ENCODE measurements at regions not wholly inside any gene's neighbourhood (a gene's known extent, or its start where the extent isn't known, plus 50 kb on each side); places are given as distances from the start of the nearest gene placed in this dataset.

DNA sequence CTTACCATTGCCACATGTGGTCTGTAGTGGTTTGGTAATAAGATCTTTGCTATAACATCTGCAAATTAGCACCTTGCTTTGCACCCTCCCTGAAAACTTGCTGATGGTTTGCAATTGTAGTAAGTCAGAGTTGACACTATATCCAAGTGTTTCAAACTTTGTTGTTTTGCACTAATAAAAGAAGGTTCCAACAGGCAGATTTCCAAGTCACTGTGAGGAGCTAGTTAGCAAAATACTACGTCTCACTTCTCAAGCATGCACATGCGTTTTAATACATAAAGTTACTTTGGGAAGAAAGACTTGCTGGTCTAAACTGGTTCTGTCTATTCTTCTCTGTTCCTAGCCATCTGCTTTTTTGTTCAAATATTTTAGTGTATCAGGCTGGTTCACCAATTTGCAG, 103.7 kb upstream of the ZNF521 start:
- WGBS (ENCODE audit: insufficient coverage, insufficient read length), result no CpG with 5 or more reads among the region's 2 CpGs
- DNase-seq (ENCODE audit: low read depth, low spot score), result no peak
- H3K36me3 ChIP-seq (ENCODE audit: control insufficient read depth, insufficient read depth, low read length), result no peaks in the 10 kb centered on the region

GRCh38 chr18:25455159-25455558, 103.2 kb upstream of the ZNF521 start:
- H3K27ac ChIP-seq (ENCODE audit: low read length), result no peak overlapping the region
- no peak overlapping the region for H3K4me3 ChIP-seq (ENCODE audit: low read length)
- no CpG with 5 or more reads among the region's 1 CpG for WGBS (ENCODE audit: insufficient coverage, insufficient read length)
- H3K4me1 ChIP-seq (ENCODE audit: control insufficient read depth, insufficient read depth, low read length), result no peaks in the 10 kb centered on the region
- no peak for DNase-seq (ENCODE audit: low read depth, low spot score)
- H3K36me3 ChIP-seq (ENCODE audit: control insufficient read depth, insufficient read depth, low read length), result no peaks in the 10 kb centered on the region
- no peaks in the 10 kb centered on the region; the same call in 1 of the 2 replicates for H3K27me3 ChIP-seq (ENCODE audit: control insufficient read depth, insufficient read depth, low read length)
- no peaks in the 10 kb centered on the region for H3K9me3 ChIP-seq (ENCODE audit: control insufficient read depth, insufficient read depth, low read length)

More for the DNA sequence above, 103.7 kb upstream of the ZNF521 start:
- Histone ChIP-seq H3K9me3 (ENCODE audit: control insufficient read depth, insufficient read depth, low read length) (no peaks in the 10 kb centered on the region), H3K4me1 (ENCODE audit: control insufficient read depth, insufficient read depth, low read length) (no peaks in the 10 kb centered on the region), H3K4me3 (ENCODE audit: low read length) (no peak overlapping the region), H3K27me3 (ENCODE audit: control insufficient read depth, insufficient read depth, low read length) (no peaks in the 10 kb centered on the region; the same call in 1 of the 2 replicates), H3K27ac (ENCODE audit: low read length) (no peak overlapping the region)

DNA sequence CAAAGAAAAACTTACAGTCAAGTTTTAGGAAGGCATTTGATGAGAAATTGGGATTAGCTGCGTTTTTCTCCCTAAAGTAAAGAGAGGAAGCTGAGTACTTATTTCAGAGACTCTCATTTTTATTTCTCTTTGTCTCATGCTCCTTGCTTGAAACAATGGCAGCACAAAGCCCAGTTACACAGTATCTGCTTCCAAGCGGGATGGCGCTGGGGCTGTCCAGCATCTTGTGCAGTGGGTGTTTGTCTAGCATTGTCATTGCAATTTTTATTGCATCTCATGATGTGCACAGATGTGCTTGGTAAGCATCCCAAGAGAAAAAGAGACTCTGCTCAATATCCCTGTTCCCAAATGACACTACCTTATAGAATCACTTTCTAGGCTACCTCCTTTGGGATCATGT, 102.8 kb upstream of the ZNF521 start:
- H3K27ac ChIP-seq (ENCODE audit: low read length), result no peak overlapping the region
- no peak for DNase-seq (ENCODE audit: low read depth, low spot score)
- H3K36me3 ChIP-seq (ENCODE audit: control insufficient read depth, insufficient read depth, low read length), result no peaks in the 10 kb centered on the region
- no peaks in the 10 kb centered on the region; the same call in 1 of the 2 replicates for H3K27me3 ChIP-seq (ENCODE audit: control insufficient read depth, insufficient read depth, low read length)
- H3K4me1 ChIP-seq (ENCODE audit: control insufficient read depth, insufficient read depth, low read length), result no peaks in the 10 kb centered on the region
- H3K9me3 ChIP-seq (ENCODE audit: control insufficient read depth, insufficient read depth, low read length), result no peaks in the 10 kb centered on the region
- no CpG with 5 or more reads among the region's 3 CpGs for WGBS (ENCODE audit: insufficient coverage, insufficient read length)
- no peak overlapping the region for H3K4me3 ChIP-seq (ENCODE audit: low read length)

DNA sequence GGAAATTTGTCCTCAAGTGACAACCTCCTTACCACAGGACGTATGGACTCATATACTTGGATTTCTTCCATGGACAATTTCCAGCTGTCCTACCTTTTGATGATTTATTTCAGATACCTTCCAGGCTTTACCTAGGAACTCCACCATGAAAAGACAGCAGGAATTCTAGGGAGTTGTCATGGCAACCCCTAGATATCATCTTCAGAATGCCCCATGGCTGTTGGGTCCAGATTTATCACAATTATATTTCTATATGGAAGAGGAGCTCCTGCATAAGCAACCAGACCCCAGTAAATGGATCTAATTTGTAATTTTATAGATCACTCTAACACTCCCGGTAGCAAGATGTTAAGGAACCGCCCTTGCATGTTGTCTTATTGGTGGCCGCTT, 102.3 kb upstream of the ZNF521 start:
- no peak for DNase-seq (ENCODE audit: low read depth, low spot score)
- no peak overlapping the region for H3K4me3 ChIP-seq (ENCODE audit: low read length)
- H3K27ac ChIP-seq (ENCODE audit: low read length), result no peak overlapping the region
- H3K4me1 ChIP-seq (ENCODE audit: control insufficient read depth, insufficient read depth, low read length), result no peaks in the 10 kb centered on the region
- no CpG with 5 or more reads among the region's 4 CpGs for WGBS (ENCODE audit: insufficient coverage, insufficient read length)
- no peaks in the 10 kb centered on the region; the same call in 1 of the 2 replicates for H3K27me3 ChIP-seq (ENCODE audit: control insufficient read depth, insufficient read depth, low read length)
- H3K36me3 ChIP-seq (ENCODE audit: control insufficient read depth, insufficient read depth, low read length), result no peaks in the 10 kb centered on the region
- H3K9me3 ChIP-seq (ENCODE audit: control insufficient read depth, insufficient read depth, low read length), result no peaks in the 10 kb centered on the region

GRCh38 chr18:25453556-25454269, 101.7 kb upstream of the ZNF521 start:
- WGBS (ENCODE audit: insufficient coverage, insufficient read length), result no CpG with 5 or more reads among the region's 7 CpGs
- DNase-seq (ENCODE audit: low read depth, low spot score), result no peak

GRCh38 chr18:25451077-25451658, 99.2 kb upstream of the ZNF521 start:
- Histone ChIP-seq H3K9me3 (ENCODE audit: control insufficient read depth, insufficient read depth, low read length) (no peaks in the 10 kb centered on the region), H3K27me3 (ENCODE audit: control insufficient read depth, insufficient read depth, low read length) (no peaks in the 10 kb centered on the region), H3K36me3 (ENCODE audit: control insufficient read depth, insufficient read depth, low read length) (no peaks in the 10 kb centered on the region), H3K27ac (ENCODE audit: low read length) (no peak overlapping the region), H3K4me3 (ENCODE audit: low read length) (no peak overlapping the region), H3K4me1 (ENCODE audit: control insufficient read depth, insufficient read depth, low read length) (no peaks in the 10 kb centered on the region)
- no CpG with 5 or more reads among the region's 5 CpGs for WGBS (ENCODE audit: insufficient coverage, insufficient read length)
- no peak for DNase-seq (ENCODE audit: low read depth, low spot score)

More at GRCh38 chr18:25453556-25454269, 101.7 kb upstream of the ZNF521 start:
- H3K27ac ChIP-seq (ENCODE audit: low read length), result no peak overlapping the region
- H3K4me1 ChIP-seq (ENCODE audit: control insufficient read depth, insufficient read depth, low read length), result no peaks in the 10 kb centered on the region
- no peak overlapping the region for H3K4me3 ChIP-seq (ENCODE audit: low read length)
- H3K27me3 ChIP-seq (ENCODE audit: control insufficient read depth, insufficient read depth, low read length), result no peaks in the 10 kb centered on the region
- H3K9me3 ChIP-seq (ENCODE audit: control insufficient read depth, insufficient read depth, low read length), result no peaks in the 10 kb centered on the region
- H3K36me3 ChIP-seq (ENCODE audit: control insufficient read depth, insufficient read depth, low read length), result no peaks in the 10 kb centered on the region

- Histone ChIP-seq H3K4me1 (ENCODE audit: control insufficient read depth, insufficient read depth, low read length) (no peaks in the 10 kb centered on the region), H3K36me3 (ENCODE audit: control insufficient read depth, insufficient read depth, low read length) (no peaks in the 10 kb centered on the region), H3K4me3 (ENCODE audit: low read length) (no peak overlapping the region), H3K27me3 (ENCODE audit: control insufficient read depth, insufficient read depth, low read length) (no peaks in the 10 kb centered on the region), H3K27ac (ENCODE audit: low read length) (no peak overlapping the region), H3K9me3 (ENCODE audit: control insufficient read depth, insufficient read depth, low read length) (no peaks in the 10 kb centered on the region)
- no peak for DNase-seq (ENCODE audit: low read depth, low spot score)
These were observed 97.1 kb upstream of the ZNF521 start for GRCh38 chr18:25449046-25449445.

GRCh38 chr18:25446972-25447371, 95.0 kb upstream of the ZNF521 start:
- DNase-seq (ENCODE audit: low read depth, low spot score), result no peak
- H3K27me3 ChIP-seq (ENCODE audit: control insufficient read depth, insufficient read depth, low read length), result no peaks in the 10 kb centered on the region
- H3K27ac ChIP-seq (ENCODE audit: low read length), result no peak overlapping the region
- H3K4me1 ChIP-seq (ENCODE audit: control insufficient read depth, insufficient read depth, low read length), result no peaks in the 10 kb centered on the region
- no peaks in the 10 kb centered on the region for H3K36me3 ChIP-seq (ENCODE audit: control insufficient read depth, insufficient read depth, low read length)
- H3K4me3 ChIP-seq (ENCODE audit: low read length), result no peak overlapping the region
- no peaks in the 10 kb centered on the region for H3K9me3 ChIP-seq (ENCODE audit: control insufficient read depth, insufficient read depth, low read length)
- no CpG with 5 or more reads among the region's 3 CpGs for WGBS (ENCODE audit: insufficient coverage, insufficient read length)

GRCh38 chr18:25445430-25445829, 93.5 kb upstream of the ZNF521 start:
- no CpG with 5 or more reads among the region's 5 CpGs for WGBS (ENCODE audit: insufficient coverage, insufficient read length)
- no peak for DNase-seq (ENCODE audit: low read depth, low spot score)
- no peaks in the 10 kb centered on the region for H3K27me3 ChIP-seq (ENCODE audit: control insufficient read depth, insufficient read depth, low read length)
- no peaks in the 10 kb centered on the region for H3K4me1 ChIP-seq (ENCODE audit: control insufficient read depth, insufficient read depth, low read length)
- H3K9me3 ChIP-seq (ENCODE audit: control insufficient read depth, insufficient read depth, low read length), result no peaks in the 10 kb centered on the region
- no peak overlapping the region for H3K4me3 ChIP-seq (ENCODE audit: low read length)
- H3K27ac ChIP-seq (ENCODE audit: low read length), result no peak overlapping the region
- H3K36me3 ChIP-seq (ENCODE audit: control insufficient read depth, insufficient read depth, low read length), result no peaks in the 10 kb centered on the region

GRCh38 chr18:25443776-25444175, 91.8 kb upstream of the ZNF521 start:
- Histone ChIP-seq H3K9me3 (ENCODE audit: control insufficient read depth, insufficient read depth, low read length) (no peaks in the 10 kb centered on the region), H3K4me3 (ENCODE audit: low read length) (no peak overlapping the region), H3K36me3 (ENCODE audit: control insufficient read depth, insufficient read depth, low read length) (no peaks in the 10 kb centered on the region), H3K27ac (ENCODE audit: low read length) (no peak overlapping the region), H3K27me3 (ENCODE audit: control insufficient read depth, insufficient read depth, low read length) (no peaks in the 10 kb centered on the region), H3K4me1 (ENCODE audit: control insufficient read depth, insufficient read depth, low read length) (no peaks in the 10 kb centered on the region)
- no peak for DNase-seq (ENCODE audit: low read depth, low spot score)

Measured in iPS DF 6.9 (cell line).